ENCODE measurements at regions not wholly inside any gene's neighbourhood (a gene's known extent, or its start where the extent isn't known, plus 50 kb on each side); places are given as distances from the start of the nearest gene placed in this dataset.

- no peaks in the 10 kb centered on the region for H3F3A ChIP-seq (ENCODE audit: low read depth)
- TF ChIP-seq CTCF (conservative IDR thresholded peaks at IDR 0.05; ENCODE audit: low read length) (no peak), EZH2phosphoT487 (IDR thresholded peaks at IDR 0.05; ENCODE audit: borderline replicate concordance) (no peak)
- H2AFZ ChIP-seq (ENCODE audit: low read length), result no peak overlapping the region
- H3K4me2 ChIP-seq (ENCODE audit: low read depth, low read length, poor library complexity, severe bottlenecking), result no peak overlapping the region
- no peaks in the 10 kb centered on the region for H4K20me1 ChIP-seq (ENCODE audit: insufficient read depth, low read length, poor library complexity, severe bottlenecking)
- H3K4me1 ChIP-seq (ENCODE audit: insufficient read depth, low read length, poor library complexity, severe bottlenecking), result no peaks in the 10 kb centered on the region
- H3K27me3 ChIP-seq (ENCODE audit: insufficient read depth, low read length, poor library complexity, severe bottlenecking), result no peaks in the 10 kb centered on the region
- no peak overlapping the region for H3K9ac ChIP-seq (ENCODE audit: low read depth, low read length, poor library complexity, severe bottlenecking)
- H3K9me3 ChIP-seq (ENCODE audit: insufficient read depth, low read depth, low read length), result no peaks in the 10 kb centered on the region
- H3K79me2 ChIP-seq (ENCODE audit: insufficient read depth, low read length), result no peaks in the 10 kb centered on the region
- no peak overlapping the region for H3K4me3 ChIP-seq (ENCODE audit: low read length, poor library complexity, severe bottlenecking)
- no peaks in the 10 kb centered on the region for H3K36me3 ChIP-seq (ENCODE audit: insufficient read depth, low read length)
- H3K9me2 ChIP-seq (replicated peaks; ENCODE audit: low read depth, low read length), result no peaks in the 10 kb centered on the region; the same call in 1 of the 2 replicates
Measured at GRCh38 chr10:83512681-83513080, 626.6 kb upstream of the GHITM start.

- H3K27me3 ChIP-seq (ENCODE audit: insufficient read depth, low read length, poor library complexity, severe bottlenecking), result no peaks in the 10 kb centered on the region
- no peak overlapping the region for H3K9ac ChIP-seq (ENCODE audit: low read depth, low read length, poor library complexity, severe bottlenecking)
- H3K4me2 ChIP-seq (ENCODE audit: low read depth, low read length, poor library complexity, severe bottlenecking), result no peak overlapping the region
- no peaks in the 10 kb centered on the region for H4K20me1 ChIP-seq (ENCODE audit: insufficient read depth, low read length, poor library complexity, severe bottlenecking)
- H3K4me1 ChIP-seq (ENCODE audit: insufficient read depth, low read length, poor library complexity, severe bottlenecking), result no peaks in the 10 kb centered on the region
- no peak for TF ChIP-seq CTCF (conservative IDR thresholded peaks at IDR 0.05; ENCODE audit: low read length)
- no peak for TF ChIP-seq EZH2phosphoT487 (IDR thresholded peaks at IDR 0.05; ENCODE audit: borderline replicate concordance)
- no peaks in the 10 kb centered on the region for H3K36me3 ChIP-seq (ENCODE audit: insufficient read depth, low read length)
- no peaks in the 10 kb centered on the region; the same call in 1 of the 2 replicates for H3K9me2 ChIP-seq (replicated peaks; ENCODE audit: low read depth, low read length)
- no peaks in the 10 kb centered on the region for H3K9me3 ChIP-seq (ENCODE audit: insufficient read depth, low read depth, low read length)
- no peak overlapping the region for H2AFZ ChIP-seq (ENCODE audit: low read length)
- H3K79me2 ChIP-seq (ENCODE audit: insufficient read depth, low read length), result no peaks in the 10 kb centered on the region
- no peak overlapping the region for H3K4me3 ChIP-seq (ENCODE audit: low read length, poor library complexity, severe bottlenecking)
- H3F3A ChIP-seq (ENCODE audit: low read depth), result no peaks in the 10 kb centered on the region
Measured at GRCh38 chr10:83515001-83515400, 624.3 kb upstream of the GHITM start.

- TF ChIP-seq EZH2phosphoT487 (IDR thresholded peaks at IDR 0.05; ENCODE audit: borderline replicate concordance), result no peak
- TF ChIP-seq CTCF (conservative IDR thresholded peaks at IDR 0.05; ENCODE audit: low read length), result no peak
Measured at GRCh38 chr10:83516788-83517187, 622.5 kb upstream of the GHITM start.

More at GRCh38 chr10:83516788-83517187, 622.5 kb upstream of the GHITM start:
- no peaks in the 10 kb centered on the region for H3K36me3 ChIP-seq (ENCODE audit: insufficient read depth, low read length)
- H3K9me2 ChIP-seq (replicated peaks; ENCODE audit: low read depth, low read length), result no peaks in the 10 kb centered on the region; the same call in 1 of the 2 replicates
- H3K79me2 ChIP-seq (ENCODE audit: insufficient read depth, low read length), result no peaks in the 10 kb centered on the region
- no peaks in the 10 kb centered on the region for H3K27me3 ChIP-seq (ENCODE audit: insufficient read depth, low read length, poor library complexity, severe bottlenecking)
- no peaks in the 10 kb centered on the region for H4K20me1 ChIP-seq (ENCODE audit: insufficient read depth, low read length, poor library complexity, severe bottlenecking)
- no peak overlapping the region for H3K4me2 ChIP-seq (ENCODE audit: low read depth, low read length, poor library complexity, severe bottlenecking)
- no peak overlapping the region for H3K9ac ChIP-seq (ENCODE audit: low read depth, low read length, poor library complexity, severe bottlenecking)
- no peaks in the 10 kb centered on the region for H3F3A ChIP-seq (ENCODE audit: low read depth)
- H3K4me3 ChIP-seq (ENCODE audit: low read length, poor library complexity, severe bottlenecking), result no peak overlapping the region
- H3K4me1 ChIP-seq (ENCODE audit: insufficient read depth, low read length, poor library complexity, severe bottlenecking), result no peaks in the 10 kb centered on the region
- no peak overlapping the region for H2AFZ ChIP-seq (ENCODE audit: low read length)
- H3K9me3 ChIP-seq (ENCODE audit: insufficient read depth, low read depth, low read length), result no peaks in the 10 kb centered on the region

Data from Loucy (cell line).